ENCODE measurements at regions not wholly inside any gene's neighbourhood (a gene's known extent, or its start where the extent isn't known, plus 50 kb on each side); places are given as distances from the start of the nearest gene placed in this dataset.
"Not testable (repeated sequence)": the region's sequence is repeated elsewhere in the genome, so short reads cannot be mapped to it uniquely, and the experiment has no call there.

- no peak for DNase-seq
Observed at GRCh38 chr21:28877318-28877884, 115.3 kb downstream of the LTN1 start.

GRCh38 chr21:28875078-28875477 is 117.6 kb downstream of the LTN1 start:
- DNase-seq = no peak

- no peak for DNase-seq
Observed at GRCh38 chr21:28872218-28872617, 120.5 kb downstream of the LTN1 start.

- no peak for DNase-seq
Observed at GRCh38 chr21:28871388-28872010, 121.2 kb downstream of the LTN1 start.

- no peak for DNase-seq
Observed at GRCh38 chr21:28867401-28867800, 125.3 kb downstream of the LTN1 start.

GRCh38 chr21:28865488-28866186 is 127.0 kb downstream of the LTN1 start:
- DNase-seq = no peak

GRCh38 chr21:28858424-28858823 is 134.3 kb downstream of the LTN1 start:
- DNase-seq = no peak

GRCh38 chr21:28857752-28858151 is 134.9 kb downstream of the LTN1 start:
- no peak for DNase-seq

- no peak for DNase-seq
Observed at GRCh38 chr21:28856588-28857250, 136.0 kb downstream of the LTN1 start.

GRCh38 chr21:28852706-28853105 is 140.0 kb downstream of the LTN1 start:
- no peak for DNase-seq

GRCh38 chr21:28851645-28852044 is 141.0 kb downstream of the LTN1 start:
- no peak for DNase-seq

- DNase-seq = not testable (repeated sequence)
Observed at GRCh38 chr21:28839237-28839636, 153.4 kb downstream of the LTN1 start.

GRCh38 chr21:28837426-28837825 is 155.3 kb downstream of the LTN1 start:
- DNase-seq = not testable (repeated sequence)

GRCh38 chr21:28836588-28836987 is 156.1 kb downstream of the LTN1 start:
- not testable (repeated sequence) for DNase-seq

GRCh38 chr21:28834335-28835238 is 158.1 kb downstream of the LTN1 start:
- no peak for DNase-seq

GRCh38 chr21:28833609-28834008 is 159.1 kb downstream of the LTN1 start:
- no peak for DNase-seq

- DNase-seq = no peak
Observed at GRCh38 chr21:28833182-28833581, 159.5 kb downstream of the LTN1 start.

- DNase-seq = no peak
Observed at GRCh38 chr21:28832715-28833061, 160.0 kb downstream of the LTN1 start.

GRCh38 chr21:28832013-28832714 is 160.5 kb downstream of the LTN1 start:
- no peak for DNase-seq

GRCh38 chr21:28828981-28829380 is 163.7 kb downstream of the LTN1 start:
- no peak for DNase-seq

- no peak for DNase-seq
Observed at GRCh38 chr21:28828021-28828420, 164.7 kb downstream of the LTN1 start.

GRCh38 chr21:28827422-28827821 is 165.3 kb downstream of the LTN1 start:
- no peak for DNase-seq

All from stimulated activated CD8-positive, alpha-beta memory T cell treated with anti-CD3 and anti-CD28 coated beads, Interleukin-4, amount 100 ng/mL, for 48 hours (primary cell).